ENCODE measurements at regions not wholly inside any gene's neighbourhood (a gene's known extent, or its start where the extent isn't known, plus 50 kb on each side); places are given as distances from the start of the nearest gene placed in this dataset.

DNA sequence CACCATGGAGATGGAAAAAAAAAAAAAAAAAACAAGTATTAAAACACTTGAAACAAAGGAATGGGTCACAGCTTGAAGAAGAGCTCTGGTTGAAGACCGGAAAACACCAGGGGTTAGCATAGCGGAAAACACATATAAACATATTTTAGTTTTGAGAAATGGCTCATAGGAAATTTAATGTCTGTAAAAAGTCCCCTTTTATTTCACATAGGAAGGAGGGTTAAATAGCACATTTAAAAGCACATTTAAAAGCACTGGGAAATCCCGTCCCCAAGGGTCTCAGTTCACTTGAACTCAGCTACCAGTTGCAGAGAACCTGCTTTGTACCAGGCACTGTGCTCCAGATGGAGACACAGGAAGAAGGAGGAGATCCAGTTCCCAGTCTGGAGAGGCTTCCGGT, 65.5 kb downstream of the KCNE4 start:
- Histone ChIP-seq H3K9me3 (no peaks in the 10 kb centered on the region), H3K4me3 (no peak overlapping the region), H3K36me3 (ENCODE audit: low read depth) (no peaks in the 10 kb centered on the region), H3K4me1 (ENCODE audit: low read depth) (no peaks in the 10 kb centered on the region)
- intact Hi-C loops (cut with DNase I, micrococcal nuclease): no loop called here
- no peak for DNase-seq
- ATAC-seq: no peak
- TF ChIP-seq, protein P1, sequence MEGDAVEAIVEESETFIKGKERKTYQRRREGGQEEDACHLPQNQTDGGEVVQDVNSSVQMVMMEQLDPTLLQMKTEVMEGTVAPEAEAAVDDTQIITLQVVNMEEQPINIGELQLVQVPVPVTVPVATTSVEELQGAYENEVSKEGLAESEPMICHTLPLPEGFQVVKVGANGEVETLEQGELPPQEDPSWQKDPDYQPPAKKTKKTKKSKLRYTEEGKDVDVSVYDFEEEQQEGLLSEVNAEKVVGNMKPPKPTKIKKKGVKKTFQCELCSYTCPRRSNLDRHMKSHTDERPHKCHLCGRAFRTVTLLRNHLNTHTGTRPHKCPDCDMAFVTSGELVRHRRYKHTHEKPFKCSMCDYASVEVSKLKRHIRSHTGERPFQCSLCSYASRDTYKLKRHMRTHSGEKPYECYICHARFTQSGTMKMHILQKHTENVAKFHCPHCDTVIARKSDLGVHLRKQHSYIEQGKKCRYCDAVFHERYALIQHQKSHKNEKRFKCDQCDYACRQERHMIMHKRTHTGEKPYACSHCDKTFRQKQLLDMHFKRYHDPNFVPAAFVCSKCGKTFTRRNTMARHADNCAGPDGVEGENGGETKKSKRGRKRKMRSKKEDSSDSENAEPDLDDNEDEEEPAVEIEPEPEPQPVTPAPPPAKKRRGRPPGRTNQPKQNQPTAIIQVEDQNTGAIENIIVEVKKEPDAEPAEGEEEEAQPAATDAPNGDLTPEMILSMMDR (IDR thresholded peaks at IDR 0.05): no peak

- no peaks in the 10 kb centered on the region for H3K4me1 ChIP-seq (ENCODE audit: low read depth)
- H3K9me3 ChIP-seq: no peaks in the 10 kb centered on the region
- intact Hi-C loops (cut with DNase I, micrococcal nuclease): no loop called here
- DNase-seq: no peak
- H3K36me3 ChIP-seq (ENCODE audit: low read depth): no peaks in the 10 kb centered on the region
- TF ChIP-seq, protein P1 (IDR thresholded peaks at IDR 0.05): no peak
- ATAC-seq: no peak
- no peak overlapping the region for H3K4me3 ChIP-seq
Measured at GRCh38 chr2:223121283-223121682, 69.3 kb downstream of the KCNE4 start.

DNA sequence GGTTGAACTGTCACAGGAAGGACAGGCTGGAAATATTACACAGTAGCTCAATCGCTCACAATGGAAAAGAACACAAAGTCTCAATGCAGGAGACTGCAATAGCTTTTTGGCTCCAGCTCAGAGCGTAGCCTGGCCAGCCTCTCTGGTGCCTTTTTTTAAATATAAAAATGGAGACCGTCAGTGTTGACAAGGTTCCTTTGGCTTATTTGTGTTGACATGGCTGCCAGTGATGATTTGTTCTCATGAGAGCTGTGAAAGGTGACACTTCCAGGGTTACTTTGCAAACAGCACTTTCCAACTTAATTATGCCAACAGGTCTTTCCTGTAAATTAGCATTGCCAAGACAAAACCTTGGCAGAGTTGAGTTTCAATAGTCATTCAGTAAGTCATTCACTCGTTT, 70.8 kb downstream of the KCNE4 start:
- no peaks in the 10 kb centered on the region for H3K36me3 ChIP-seq (ENCODE audit: low read depth)
- intact Hi-C loops (cut with DNase I, micrococcal nuclease): no loop called here
- ATAC-seq (no peak), DNase-seq (no peak)
- TF ChIP-seq, protein P1 (IDR thresholded peaks at IDR 0.05): no peak
- no peaks in the 10 kb centered on the region for H3K9me3 ChIP-seq
- no peaks in the 10 kb centered on the region for H3K4me1 ChIP-seq (ENCODE audit: low read depth)
- no peak overlapping the region for H3K4me3 ChIP-seq

DNA sequence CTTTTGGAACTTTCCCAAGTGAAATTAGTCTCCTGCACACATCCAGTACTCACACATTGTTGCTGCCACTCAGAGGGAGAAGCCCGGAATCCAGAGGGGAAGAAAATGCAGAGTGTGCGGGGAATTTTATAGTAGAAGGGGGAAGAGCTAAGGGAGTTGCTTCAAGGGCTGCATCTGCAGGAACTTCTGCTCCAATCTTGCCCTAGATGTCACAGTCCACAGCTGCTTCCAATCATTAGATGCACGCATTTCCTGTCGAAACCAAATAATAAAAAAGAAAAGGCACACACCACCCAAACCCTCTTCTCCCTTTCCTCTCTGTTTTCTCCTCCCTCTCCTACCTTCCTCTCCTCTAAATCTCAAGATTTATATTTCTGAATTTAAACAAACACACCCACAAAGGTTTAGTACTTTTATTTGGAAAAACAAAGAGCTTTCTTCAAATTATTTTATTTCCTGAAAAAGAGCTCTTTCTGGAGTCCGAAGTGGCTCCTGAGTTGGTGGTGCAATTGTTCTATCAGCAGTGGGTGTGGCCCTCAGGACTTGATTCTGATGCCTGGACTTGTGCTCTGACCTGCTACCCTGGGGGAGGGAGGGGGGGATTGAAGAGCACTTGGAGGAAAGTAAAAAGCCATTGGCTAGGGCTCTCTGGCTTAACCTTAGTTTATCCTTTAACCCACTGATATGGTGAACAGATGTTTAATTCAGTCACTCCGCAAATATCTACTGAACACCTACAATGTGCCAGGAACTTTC, 72.0 kb downstream of the KCNE4 start:
- no peak overlapping the region for H3K4me3 ChIP-seq
- no peak for DNase-seq
- intact Hi-C loops (cut with DNase I, micrococcal nuclease): no loop called here
- H3K36me3 ChIP-seq (ENCODE audit: low read depth): no peaks in the 10 kb centered on the region
- no peaks in the 10 kb centered on the region for H3K4me1 ChIP-seq (ENCODE audit: low read depth)
- ATAC-seq: no peak
- TF ChIP-seq, protein P1 (IDR thresholded peaks at IDR 0.05): no peak
- no peaks in the 10 kb centered on the region for H3K9me3 ChIP-seq

DNA sequence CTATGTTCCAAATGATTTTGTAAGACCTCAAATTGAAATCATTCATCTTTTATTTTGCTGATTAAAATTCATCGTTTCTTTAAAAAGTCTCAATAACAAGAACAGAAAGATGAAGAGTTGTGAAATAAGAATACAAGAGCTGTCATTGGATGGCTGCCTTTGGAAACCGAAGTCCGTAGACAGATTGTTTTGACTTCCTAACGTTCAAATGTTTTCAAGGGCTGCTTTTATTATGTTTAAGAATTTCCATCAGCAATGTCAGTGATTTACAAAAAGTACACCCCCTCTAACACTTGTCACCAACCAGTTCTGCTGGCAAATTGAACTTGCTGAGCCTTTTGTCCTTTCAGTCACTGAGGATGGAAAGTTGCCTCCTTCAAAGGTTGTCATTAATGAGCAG, 89.6 kb downstream of the KCNE4 start:
- no peak for DNase-seq
- TF ChIP-seq, protein P1 (IDR thresholded peaks at IDR 0.05): no peak
- intact Hi-C loops (cut with DNase I, micrococcal nuclease): no loop called here
- Histone ChIP-seq H3K4me3 (no peak overlapping the region), H3K36me3 (ENCODE audit: low read depth) (no peaks in the 10 kb centered on the region), H3K4me1 (ENCODE audit: low read depth) (no peaks in the 10 kb centered on the region), H3K9me3 (no peaks in the 10 kb centered on the region)
- ATAC-seq: no peak

DNA sequence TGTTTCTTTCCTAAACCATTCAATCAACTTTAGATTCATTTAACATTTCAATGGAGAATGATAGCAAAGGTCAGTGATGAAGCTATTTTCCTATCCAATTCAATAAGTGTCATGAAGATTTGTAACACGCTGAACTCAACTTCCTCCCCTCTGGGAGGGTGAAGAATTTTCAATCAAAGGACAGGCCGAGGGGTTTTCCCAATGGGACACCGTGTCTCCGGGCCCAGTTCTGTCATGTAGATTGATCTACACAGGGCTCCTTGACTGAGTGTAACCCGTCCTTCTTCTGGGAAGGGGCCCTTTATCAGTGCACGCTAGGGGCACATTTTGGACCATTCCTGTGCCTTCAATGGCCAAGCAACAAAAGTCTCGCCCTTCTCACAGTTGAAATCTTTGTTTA, 90.1 kb downstream of the KCNE4 start:
- Histone ChIP-seq H3K4me1 (ENCODE audit: low read depth) (no peaks in the 10 kb centered on the region), H3K9me3 (no peaks in the 10 kb centered on the region), H3K36me3 (ENCODE audit: low read depth) (no peaks in the 10 kb centered on the region), H3K4me3 (no peak overlapping the region)
- ATAC-seq: no peak
- intact Hi-C loops (cut with DNase I, micrococcal nuclease): no loop called here
- no peak for DNase-seq
- TF ChIP-seq, protein P1 (IDR thresholded peaks at IDR 0.05): no peak
